ENCODE measurements at regions not wholly inside any gene's neighbourhood (a gene's known extent, or its start where the extent isn't known, plus 50 kb on each side); places are given as distances from the start of the nearest gene placed in this dataset.

DNA sequence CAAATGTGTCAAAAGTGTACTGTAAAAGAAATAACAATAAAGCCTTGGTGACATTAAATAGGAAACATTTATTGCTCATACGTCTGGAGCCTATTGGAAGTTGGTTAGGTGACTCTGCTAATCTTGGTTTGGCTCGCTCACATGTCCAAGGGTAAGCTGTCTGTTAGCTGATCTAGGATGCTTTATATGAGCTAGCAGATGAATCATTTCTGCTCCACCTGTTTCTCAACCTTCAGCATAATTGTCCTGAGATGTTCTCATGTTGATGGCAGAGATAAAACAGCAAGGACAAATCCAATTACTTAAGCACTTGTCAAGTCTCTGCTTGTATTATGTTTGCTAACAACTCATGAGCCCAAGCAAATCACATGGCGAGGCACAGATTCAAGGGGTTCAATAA is 56.0 kb upstream of the CD53 start:
- no peak for DNase-seq

DNA sequence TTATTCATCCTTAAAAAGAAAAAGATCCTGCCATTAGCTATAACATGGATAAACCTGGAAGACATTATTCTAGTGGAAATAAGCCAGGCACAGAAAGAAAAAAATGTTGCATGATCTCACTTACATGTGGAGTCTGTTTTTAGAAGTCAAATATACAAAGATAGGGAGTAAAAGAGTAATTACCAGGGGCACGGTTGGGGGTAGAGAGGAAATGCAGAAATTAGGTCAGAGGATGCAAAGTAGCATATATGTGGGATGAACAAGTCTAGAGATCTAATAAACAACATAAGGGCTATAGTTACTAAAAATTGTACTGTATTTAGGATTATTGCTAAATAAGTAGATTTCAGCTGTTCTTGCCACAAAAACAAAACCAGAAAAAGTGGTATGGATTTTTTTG is 61.4 kb upstream of the CD53 start:
- DNase-seq = no peak

DNA sequence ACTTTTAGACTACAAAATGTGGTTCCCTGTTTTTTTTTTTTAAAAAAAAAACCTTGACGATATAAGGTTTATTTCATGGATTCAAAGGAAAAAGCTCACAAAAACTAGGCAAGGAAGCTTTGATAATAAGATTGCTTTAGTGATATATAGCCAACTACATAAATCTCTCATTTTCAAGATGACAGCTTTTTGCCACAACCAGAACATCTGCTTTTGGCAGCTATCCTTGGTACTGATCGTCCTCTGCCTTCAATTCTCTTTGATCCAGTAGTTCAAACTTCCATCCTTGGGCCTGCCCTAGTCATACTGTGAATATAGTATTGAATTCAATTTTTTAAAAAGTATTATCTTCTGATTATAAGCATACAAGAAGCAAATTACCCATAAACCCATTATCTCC is 72.9 kb upstream of the CD53 start:
- no peak for DNase-seq

DNA sequence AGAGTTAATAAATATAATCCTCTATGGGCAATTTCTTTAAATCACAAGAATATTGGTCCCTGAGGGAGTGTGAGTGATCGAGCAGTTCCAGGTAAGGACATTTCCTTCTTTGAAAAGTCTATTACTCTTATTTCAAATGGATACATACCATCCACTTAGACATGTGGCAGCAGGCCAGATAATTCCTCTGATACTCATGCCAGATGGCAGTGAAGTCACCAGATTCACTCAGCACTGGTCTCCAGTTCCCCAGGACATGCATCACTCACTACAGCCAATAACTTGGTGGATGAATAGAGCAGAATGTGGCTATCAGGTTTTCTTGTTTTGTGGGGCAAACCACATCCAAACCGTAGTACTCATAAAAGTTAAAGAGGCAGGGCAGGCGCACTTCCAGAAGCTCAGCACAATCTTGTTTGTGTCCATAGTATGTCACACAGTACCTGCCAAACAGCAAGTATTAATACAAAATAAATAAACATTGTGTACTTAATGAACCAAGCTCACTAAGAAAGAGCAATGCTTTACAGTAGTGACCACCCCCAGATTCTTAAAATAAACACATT is 74.2 kb upstream of the CD53 start:
- no peak for DNase-seq

DNA sequence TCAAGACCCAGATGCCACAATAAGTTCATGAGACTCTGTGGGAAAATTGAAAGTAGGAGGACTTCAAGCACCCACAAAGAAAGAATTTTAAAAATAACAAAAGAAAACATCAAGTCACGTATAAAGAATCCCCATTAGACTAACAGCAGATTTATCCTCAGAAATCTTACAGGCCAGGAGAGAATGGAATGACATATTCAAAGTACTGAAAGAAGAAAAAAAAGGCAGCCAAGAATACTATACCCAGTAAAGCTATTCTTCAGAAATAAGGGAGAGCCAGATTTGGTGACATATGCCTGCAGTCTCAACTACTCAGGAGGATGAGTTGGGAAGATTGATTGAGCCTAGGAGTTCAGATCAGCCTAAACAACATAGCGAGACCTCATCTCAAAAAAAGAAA is 84.3 kb upstream of the CD53 start:
- no peak for DNase-seq

DNA sequence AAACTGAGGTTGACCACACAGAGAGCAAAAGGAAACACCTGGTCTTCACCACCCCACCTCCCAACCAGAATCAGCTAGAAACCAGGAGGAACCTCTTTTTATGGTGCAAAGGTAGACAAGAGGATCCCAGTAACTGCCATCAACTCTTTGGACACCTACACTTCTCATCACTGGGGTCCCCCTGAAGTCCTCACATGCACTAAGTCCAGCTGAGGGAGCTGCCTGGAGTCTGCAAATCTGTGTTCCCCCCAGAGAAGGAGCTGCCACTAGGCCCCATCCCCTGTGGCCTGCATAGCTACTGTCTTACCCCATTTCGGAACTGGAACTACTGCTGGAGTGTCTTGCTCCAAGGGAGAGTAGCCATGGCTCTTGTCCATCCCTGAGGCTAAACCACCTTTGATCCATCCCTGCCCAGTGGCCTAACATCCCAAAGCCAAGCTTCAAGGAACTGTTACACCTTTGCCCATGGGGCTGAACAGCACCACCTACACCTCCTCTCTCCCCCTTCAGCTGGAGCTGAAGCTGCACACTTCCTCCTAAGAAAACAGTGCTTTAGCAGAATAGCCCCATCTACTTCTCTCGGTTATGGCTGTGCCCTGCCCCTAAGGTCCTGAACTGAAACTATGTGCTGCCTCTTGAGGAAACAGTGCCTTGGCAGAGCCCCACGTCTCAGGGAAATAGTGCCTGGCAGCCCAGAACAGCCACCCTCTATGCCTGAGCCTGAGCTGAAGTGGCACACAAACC is 85.4 kb upstream of the CD53 start:
- DNase-seq = no peak

DNA sequence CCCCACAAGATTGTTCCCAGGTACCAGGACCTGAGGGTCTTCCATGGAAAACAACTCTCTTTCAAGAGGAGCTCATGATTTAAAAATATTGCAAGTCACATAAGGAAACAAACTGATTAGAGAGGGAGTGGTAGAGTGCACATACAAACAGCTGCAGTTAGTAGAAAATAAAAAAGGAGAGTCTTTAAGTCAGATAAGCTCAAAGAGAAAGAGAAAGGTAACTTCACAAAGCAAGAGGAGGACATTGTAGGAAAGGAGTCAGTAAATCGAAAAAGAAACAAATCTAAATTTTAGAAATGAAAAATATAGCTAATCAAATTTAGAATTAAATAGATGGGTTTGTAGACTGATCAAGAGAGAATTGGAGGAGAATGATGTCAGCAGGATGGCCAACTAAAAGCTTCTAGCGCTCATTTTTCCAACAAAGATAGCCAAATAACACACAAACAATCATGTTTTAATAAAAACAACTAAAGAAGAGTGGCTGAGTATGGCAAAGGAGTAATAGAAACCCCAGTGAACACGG is 86.1 kb upstream of the CD53 start:
- no peak for DNase-seq

DNA sequence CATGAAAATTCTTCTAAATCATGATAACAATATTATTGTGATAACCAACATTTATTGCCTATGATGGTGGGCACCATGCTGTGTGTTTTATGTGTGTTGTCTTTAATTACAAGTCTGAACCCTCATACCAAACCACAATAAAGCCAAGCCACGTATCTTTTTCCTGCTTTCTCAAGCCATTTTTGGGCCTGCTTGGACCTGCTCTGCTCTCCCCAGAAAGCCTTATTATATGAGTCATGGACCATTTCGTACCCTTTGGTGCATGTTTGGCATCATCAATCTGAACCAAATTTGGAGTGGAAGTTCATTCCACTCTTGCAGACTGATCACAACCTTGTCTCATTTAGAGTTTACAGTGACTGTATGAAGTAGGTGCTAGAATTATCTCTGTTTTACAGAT is 87.3 kb upstream of the CD53 start:
- DNase-seq = no peak

DNA sequence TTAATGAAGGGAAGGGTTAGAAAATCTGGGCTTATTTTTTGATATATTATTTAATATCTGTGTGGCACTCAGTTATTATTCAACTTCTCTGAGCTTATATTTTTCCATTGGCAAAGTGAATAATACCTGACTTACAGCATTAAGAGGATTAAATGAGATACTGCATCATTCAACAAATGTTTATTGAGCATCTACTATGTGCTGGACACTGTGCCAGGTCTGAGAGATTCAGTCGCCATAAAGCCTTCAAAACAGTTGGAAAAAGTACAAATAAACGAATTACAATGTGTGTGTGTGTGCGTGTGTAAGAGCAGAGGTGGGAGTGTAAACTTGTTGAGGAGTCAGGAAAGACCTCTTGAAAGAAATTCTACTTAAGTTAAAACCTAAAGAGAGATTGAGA is 87.9 kb upstream of the CD53 start:
- DNase-seq = no peak

DNA sequence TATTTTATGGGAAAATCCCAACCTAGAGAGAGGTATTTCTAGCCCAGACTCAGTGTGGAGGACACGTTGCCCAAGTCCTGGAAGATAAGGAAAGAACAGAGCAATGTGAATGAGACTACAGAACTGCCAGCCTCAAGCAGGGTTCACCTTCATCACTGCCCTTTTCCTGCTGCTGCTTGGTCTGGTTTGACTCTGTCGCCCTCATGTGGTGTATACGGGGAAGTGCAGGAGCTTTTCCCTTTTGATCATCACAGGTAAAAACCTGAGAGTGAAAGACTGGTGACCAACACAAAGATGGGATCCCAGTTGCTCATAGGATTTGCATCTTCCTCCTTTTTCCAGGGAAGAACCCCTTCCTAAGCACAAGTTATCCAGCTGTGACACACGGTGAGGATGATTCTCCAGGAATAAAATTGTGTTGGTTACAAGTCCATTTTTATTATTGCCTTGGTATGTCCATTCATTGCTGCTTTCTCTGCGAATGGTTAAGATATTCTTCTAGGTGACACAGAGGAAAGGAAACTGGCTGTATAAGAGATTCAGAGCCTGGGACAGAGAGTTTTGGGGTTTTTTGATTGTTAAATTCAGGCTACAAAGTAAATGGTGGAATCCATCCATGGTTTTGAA is 89.5 kb upstream of the CD53 start:
- DNase-seq = peak; percentile 57

DNA sequence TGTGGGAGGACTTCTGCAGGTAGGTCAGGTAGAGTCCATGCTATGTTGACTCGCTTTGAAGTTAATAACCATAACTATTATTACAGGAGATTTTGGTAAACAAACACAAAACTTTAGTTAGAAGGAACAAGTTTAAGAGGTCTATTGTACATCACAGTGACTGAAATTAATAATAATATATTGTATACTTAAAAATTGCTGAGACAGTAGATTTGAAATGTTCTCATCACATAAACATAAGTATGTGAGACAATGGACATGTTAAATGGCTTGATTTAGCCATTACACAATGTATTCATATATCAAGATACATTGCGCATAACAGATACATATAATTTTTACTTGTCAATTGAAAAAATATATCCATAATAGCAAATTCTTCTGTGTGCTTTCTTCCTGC is 91.4 kb upstream of the CD53 start:
- no peak for DNase-seq

DNA sequence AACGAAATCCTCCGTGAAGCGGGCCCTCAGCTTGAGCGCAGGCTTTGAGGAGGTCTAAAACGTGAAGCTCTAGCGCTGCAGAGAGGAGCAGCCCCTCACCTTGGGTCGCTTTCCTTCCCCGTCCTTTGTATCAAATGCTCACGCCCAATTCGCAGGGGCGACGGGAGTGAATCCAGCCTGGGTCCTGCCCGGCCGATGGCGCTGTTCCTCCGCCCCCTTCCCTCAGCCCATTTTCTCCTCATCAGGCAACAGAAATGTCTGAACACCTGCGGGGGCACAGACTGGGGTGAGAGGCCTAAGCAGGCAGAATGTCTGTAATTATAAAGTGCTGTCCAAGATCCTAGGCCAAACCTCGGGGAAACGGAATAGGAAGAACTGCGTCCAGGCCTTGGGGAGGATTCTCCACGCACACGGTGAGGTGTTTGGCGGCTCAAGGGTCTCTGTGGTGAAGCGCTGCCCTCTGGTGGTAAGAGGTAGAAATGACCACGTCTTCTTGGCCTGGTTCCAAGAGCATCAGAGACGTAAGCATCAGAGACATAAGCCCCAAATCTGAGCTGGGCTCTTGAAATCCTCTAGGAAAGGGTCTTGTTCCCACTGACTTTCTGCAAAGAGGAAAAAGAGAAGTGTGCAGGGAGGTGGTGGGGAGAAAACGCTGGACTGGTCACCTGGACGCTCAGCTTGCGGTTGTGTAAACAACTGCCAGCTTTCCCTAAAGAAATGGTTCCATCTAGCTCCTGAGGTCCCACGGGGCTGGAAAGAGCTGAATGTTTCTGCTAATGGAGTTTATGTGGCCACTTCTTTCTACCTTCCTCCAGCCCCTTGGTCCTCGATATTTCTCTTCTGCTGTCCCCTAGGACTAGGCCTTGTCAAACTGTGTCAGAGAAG is 92.1 kb upstream of the CD53 start:
- peak; percentile 68 for DNase-seq

DNA sequence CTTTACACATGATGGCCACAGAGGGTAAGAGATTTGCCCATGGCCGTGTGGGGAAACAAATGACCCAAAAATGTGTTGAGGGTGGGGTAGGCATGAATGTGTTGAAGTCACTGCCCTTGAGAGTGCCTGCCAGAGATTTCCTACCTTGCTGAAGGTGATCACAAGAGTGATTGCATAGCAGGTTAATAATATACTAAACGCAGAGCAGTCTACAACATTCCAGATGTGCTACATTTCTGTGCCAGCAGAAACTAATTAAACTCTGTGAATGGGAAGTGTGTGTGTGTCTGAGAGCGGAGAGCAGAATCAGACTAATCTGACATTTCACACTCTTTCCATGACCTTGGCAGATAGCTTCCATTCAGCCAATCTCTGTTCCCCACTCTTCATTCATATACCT is 93.3 kb upstream of the CD53 start:
- DNase-seq = no peak

DNA sequence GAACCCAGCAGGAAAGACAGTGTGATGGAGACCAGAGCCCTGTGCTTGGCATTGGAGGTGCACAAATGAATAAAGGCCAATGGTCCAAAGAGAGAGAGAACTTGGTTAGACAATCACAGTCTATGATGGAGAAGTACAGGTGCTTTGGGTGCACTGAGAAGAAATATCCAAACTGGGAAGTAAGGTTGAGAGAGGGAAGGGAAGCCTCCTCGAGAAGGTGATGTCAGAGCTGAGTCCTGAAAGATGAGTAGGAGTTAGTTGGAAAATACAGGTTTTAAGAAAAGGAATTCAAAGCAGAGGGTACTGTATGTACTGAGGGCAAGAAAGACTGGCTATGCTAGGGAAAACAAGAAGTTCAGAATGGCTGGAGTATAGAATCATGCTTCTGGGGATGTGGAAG is 94.1 kb upstream of the CD53 start:
- DNase-seq = no peak

DNA sequence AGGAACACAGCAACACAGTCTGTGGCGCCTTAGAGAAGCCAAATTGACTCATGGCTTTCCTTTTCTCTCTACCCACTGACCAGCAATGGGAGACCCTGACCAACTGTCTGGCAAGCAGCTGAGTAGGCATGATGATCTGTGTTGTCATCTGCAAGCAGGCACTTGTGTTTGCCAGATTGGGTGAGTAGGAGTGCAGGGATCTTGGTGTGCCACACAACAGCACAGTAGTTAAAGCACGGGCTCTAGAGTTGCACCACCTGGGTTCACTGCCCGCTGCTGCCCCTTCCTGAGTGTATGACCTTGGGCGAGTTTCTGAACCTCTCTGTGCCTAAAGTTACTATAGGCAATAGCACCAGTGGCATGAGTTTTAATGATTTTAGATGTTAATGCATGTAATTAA is 95.7 kb upstream of the CD53 start:
- DNase-seq = no peak

DNA sequence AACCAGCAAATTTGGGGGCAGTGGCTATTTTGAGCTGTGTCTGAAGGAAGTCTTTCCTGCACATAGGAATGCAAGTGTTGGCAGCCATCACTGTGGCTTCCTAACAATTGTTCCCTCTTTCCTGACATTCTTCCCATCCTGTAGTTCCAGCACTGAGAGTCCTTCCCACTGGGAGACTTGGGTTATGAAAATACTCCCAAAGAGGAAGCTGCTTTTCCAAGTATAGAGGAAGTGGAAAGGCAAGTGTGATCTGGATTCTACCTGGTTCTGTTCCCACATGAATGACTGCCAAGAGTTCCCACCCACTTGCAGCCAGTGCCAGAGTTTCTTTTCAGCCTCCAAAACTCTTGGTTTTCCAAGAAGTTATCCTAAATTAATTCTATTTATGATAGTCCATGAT is 98.5 kb upstream of the CD53 start:
- no peak for DNase-seq

DNA sequence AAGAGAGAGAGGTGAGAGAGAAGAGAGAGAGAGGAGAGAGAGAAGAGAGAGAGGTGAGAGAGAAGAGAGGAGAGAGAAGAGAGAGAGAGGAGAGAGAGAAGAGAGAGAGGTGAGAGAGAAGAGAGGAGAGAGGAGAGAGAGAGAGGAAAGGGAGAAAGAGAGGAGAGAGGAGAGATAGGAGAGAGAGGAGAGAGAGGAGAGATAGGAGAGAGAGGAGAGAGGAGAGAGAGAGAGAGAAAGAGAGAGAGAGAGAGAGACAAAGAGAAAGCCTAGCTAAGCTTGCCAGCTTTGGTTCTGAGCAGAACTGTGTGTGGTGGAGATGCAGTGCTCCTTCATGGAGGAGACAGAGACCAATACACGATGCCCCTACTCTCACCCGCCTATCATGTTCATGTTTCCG is 99.1 kb upstream of the KCNA3 start:
- DNase-seq = no peak

DNA sequence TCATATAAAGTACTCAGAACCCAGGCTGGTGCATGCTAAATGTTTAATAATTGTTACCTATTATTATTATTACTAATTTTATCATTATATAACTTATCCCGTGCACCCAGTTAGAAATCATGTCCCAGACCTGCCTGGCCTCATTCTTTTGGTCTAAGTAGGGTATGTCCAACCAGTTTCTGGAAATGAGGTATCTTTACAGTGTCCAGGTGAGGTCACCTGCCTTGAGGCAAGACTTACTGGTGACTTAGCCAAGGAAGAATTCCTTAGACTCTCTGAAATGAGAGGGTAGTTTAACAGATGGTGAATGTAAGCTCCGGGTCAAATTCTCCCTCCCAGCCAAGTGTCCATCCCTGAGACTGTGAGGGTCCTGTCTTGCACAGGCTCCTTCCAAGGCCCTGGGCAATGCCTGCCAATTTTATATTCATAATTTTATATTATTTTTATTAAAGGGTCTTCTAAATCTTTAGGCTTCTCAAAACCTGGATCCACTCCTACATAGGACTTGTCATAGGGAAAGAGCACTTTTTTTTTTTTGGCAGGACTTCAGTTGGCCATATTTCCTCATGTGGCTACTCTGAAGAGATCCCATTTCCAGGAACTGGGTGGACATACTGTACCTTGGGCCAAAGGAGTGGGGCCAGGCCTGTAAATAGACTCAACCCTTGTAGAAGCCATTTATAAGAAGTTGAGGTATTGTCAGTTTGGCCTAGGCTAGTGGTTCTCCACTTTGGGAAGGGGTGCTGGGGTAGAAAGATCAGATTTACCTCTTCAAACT is 96.7 kb upstream of the KCNA3 start:
- DNase-seq = no peak

DNA sequence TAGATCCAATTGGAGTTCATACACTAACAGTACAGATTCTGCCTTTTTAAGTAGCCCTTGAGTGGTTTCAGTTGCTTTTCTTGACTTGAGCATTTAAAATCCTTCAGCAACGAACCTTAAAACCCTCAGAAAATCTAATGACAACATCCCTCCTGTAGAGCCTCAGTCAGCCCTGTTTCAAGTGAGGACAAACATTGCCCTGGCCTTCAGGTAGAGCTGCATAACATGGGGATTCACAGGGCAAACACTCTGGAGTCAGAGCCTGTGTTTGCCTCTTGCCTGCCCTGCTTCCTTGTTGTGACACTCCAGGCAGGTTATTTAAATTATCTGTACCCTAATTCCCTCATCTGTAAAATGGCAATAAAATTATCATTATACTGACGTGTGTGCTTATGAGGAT is 96.1 kb upstream of the KCNA3 start:
- no peak for DNase-seq

DNA sequence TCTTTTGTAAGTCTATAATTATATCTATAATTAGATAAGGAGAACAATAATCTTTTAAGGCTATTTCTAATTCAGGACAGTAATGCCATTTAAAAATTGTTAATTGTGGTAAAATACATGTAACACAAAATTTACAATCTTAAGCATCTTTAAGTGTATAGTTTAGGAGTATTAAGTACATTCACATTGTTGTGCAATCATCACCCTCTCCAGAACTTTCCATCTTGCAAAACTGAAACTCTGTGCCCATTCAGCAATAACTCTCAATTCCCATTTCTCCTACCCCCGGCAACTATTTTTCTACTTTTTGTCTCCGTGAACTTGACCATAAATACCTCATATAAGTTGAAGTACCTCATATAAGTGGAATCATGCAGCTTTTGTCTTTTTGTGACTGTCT is 93.9 kb upstream of the KCNA3 start:
- no peak for DNase-seq

DNA sequence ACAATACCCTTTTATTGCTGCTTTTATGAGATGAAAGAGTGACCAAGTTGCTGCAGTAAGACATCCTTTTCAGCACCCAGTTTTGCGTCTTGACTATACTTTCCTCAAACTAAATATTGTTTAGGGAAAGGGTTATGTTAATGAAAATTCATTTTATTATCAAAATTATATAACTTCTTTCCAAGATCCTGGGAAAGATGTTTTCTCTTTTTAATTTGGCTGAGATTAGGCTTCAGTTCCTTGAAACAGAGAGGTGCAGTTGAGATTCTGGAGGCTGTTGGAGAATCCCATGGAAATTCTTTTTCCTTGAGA is 91.6 kb upstream of the KCNA3 start:
- no peak for DNase-seq

DNA sequence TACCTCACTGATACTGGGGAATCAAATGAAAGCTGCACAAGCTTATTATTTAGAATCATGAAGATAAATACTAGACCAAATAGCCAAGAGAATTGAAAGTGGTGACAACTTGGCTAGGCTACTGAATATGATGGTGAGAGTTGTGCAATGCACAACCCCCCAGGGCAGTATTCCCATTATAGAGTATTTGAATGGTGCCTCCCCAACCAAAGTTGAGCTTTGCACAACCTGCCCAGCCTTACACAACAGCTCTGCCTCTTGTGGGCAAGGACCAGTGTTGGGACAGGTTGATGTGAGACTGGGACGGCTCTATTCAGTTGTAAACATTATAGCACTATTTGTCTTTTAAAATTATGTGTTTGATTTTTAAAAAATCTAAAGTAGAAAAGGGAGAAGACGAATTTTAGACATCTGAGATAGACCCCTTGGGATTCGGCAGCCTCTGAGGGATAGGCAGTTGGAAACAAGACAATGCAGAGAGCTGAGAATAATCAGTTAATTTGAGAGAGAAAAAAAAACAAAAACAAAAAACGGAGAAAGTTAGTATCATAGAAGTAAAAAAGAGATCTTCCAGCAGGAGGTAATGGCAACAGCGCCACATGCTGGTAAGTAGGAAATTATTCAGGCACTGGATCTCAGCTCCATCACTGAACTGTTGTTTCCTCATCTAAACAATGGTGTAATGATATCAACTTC is 91.0 kb upstream of the KCNA3 start:
- DNase-seq = peak; percentile 34
